Adipocyte (in vitro differentiated cells): ENCODE measurements at regions not wholly inside any gene's neighbourhood (a gene's known extent, or its start where the extent isn't known, plus 50 kb on each side); places are given as distances from the start of the nearest gene placed in this dataset.
"Not testable (repeated sequence)": the region's sequence is repeated elsewhere in the genome, so short reads cannot be mapped to it uniquely, and the experiment has no call there.

Experiments used
- DNase-seq: peaks from one replicate; pipeline ENCODE4 v3.0.0-alpha.2; 2015; ENCODE audit warnings: low read depth
- H3K27me3 ChIP-seq: replicated peaks from 2 replicates; pipeline ENCODE4 v1.7.0; 2013; ENCODE audit warnings: mild to moderate bottlenecking, low read length, moderate library complexity; ENCODE audit not compliant: control insufficient read depth, insufficient read depth
- H3K36me3 ChIP-seq: 2 replicates; pipeline ENCODE4 v1.7.0; 2013; ENCODE audit warnings: low read length, mild to moderate bottlenecking, moderate library complexity; ENCODE audit not compliant: control insufficient read depth, insufficient read depth, severe bottlenecking
- H3K4me1 ChIP-seq: 2 replicates; pipeline ENCODE4 v1.7.0; 2013; ENCODE audit warnings: mild to moderate bottlenecking, low read length, moderate library complexity; ENCODE audit not compliant: control insufficient read depth, insufficient read depth
- H3K4me3 ChIP-seq: 2 replicates; pipeline ENCODE4 v1.7.0; 2013; ENCODE audit warnings: mild to moderate bottlenecking, low read length, moderate library complexity
- H3K9ac ChIP-seq: 2 replicates; pipeline ENCODE4 v1.7.0; 2013; ENCODE audit warnings: mild to moderate bottlenecking, low read length, moderate library complexity
- H3K9me3 ChIP-seq: 2 replicates; pipeline ENCODE4 v1.7.0; 2013; ENCODE audit warnings: mild to moderate bottlenecking, low read length, moderate library complexity; ENCODE audit not compliant: control insufficient read depth

DNA sequence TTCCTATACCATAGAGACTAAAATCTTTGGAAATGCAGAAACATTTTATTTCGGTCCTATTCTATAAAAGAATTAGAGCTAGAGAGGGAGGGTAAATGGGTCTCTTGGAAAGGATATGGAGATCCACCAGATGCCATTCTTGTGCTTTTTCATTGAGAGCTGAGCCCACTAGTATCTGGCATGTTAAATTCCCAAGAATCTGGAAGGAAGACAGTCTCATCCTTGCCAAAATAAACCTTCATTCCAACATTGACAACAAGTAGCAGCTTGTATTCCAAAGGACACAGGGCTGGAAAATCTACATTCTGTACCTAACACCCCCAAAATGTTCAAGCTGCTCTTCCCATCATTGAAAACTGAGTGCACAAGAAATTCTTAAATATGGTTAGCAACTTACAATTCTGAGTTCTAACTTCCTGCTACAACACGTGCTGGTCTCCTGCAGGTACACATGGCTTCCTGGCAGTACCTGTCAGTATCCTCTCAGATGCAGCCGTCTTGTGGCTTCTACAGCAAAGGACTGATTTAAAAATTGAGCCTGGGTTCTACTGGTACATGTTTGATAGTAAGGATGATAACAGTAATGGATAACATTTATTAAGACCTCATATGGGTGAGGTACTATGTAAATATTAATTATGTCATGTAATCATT lies 348.1 kb downstream of the SV2B start:
- DNase-seq = no peak
- no peak overlapping the region for H3K4me3 ChIP-seq
- no peaks in the 10 kb centered on the region for H3K27me3 ChIP-seq
- H3K4me1 ChIP-seq = no peaks in the 10 kb centered on the region
- H3K9me3 ChIP-seq = peaks cover 10% of the 10 kb centered on the region
- H3K36me3 ChIP-seq = no peaks in the 10 kb centered on the region
- no peak overlapping the region for H3K9ac ChIP-seq

DNA sequence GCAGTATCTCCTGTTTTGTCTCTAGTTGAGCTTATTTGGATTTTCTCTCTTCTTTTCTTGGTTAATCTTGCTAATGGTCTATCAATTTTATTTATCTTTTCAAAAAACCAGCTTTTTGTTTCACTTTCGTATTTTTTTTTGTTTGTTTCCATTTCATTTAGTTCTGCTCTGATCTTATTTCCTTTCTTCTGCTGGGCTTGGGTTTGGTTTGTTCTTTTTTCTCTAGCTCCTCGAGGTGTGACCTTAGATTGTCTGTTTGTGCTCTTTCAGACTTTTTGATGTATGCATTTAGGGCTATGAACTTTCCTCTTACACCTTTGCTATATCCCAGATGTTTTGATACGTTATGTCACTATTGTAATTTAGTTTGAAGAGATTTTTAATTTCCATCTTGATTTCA lies 353.3 kb downstream of the SV2B start:
- not testable (repeated sequence) for H3K4me1 ChIP-seq, DNase-seq, H3K36me3 ChIP-seq, H3K4me3 ChIP-seq, H3K27me3 ChIP-seq, H3K9ac ChIP-seq
- H3K9me3 ChIP-seq = peaks cover 21% of the 10 kb centered on the region

DNA sequence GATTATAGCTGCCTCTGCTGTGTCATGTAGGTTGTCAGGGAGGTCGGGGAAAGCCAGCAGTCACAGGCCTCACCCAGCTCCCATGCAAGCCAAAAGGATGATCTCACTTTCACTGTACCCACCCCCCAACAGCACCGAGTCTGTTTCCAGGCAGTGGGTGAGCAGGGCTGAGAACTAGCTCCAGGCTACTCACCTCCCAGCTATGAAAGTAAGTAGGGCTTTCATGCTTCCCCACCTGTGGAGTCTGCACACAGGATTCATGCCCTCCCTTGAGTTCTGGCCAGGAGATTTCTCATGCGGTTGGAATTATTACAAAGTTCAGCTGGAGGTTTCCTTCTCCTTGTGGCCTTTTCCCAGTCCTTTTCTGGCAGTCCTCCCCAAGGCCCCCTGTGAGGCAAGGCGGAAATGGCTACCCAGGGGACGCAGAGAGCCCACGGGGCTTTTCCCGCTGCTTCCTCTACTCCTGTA lies 356.2 kb downstream of the SV2B start:
- DNase-seq = no peak
- H3K27me3 ChIP-seq = no peaks in the 10 kb centered on the region
- H3K4me3 ChIP-seq = no peak overlapping the region
- H3K36me3 ChIP-seq = no peaks in the 10 kb centered on the region
- H3K9ac ChIP-seq = no peak overlapping the region
- no peaks in the 10 kb centered on the region for H3K4me1 ChIP-seq
- peaks cover 21% of the 10 kb centered on the region for H3K9me3 ChIP-seq

DNA sequence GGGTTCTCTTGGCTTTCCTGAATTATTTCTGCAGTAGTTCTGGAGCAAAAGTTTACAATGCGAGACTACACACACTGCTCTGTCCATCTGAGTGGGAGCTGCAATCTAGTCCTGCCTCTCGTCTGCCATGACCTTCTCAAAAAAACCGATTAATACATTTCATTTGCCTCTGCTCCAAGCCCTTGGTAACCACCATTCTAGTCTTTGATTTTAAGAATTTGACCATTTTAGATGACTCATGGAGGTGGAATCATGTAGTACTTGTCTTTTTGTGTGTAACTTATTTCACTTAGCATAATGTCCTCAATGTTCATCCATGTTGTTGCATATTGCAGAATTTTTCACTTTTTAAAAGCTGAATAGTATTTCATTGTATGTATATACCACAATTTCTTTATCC lies 356.9 kb downstream of the SV2B start:
- Histone ChIP-seq H3K36me3 (no peaks in the 10 kb centered on the region), H3K9ac (no peak overlapping the region), H3K27me3 (no peaks in the 10 kb centered on the region)

DNA sequence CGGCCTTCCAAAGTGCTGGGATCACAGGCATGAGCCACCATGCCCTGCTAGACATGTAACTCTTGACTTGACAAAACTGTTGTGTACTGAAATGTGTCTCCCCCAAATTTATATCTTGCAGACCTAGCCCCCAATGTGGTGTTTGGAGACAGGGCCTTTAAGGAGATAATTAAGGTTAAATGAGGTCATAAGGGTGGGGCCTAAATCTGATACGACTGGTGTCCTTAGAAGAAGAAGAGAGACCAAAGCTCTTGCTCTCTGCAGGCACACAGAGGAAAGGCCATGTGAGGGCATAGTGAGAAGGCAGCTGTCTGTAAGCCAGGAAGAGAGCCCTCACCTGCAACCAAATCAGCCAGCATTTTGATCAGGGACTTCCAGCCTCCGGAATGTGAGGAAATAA lies 361.3 kb downstream of the SV2B start:
- Histone ChIP-seq H3K9me3 (no peaks in the 10 kb centered on the region), H3K9ac (no peak overlapping the region), H3K27me3 (no peaks in the 10 kb centered on the region), H3K4me1 (no peaks in the 10 kb centered on the region), H3K4me3 (no peak overlapping the region), H3K36me3 (no peaks in the 10 kb centered on the region)
- no peak for DNase-seq

More for the DNA sequence above, 356.9 kb downstream of the SV2B start:
- Histone ChIP-seq H3K9me3 (peaks cover 21% of the 10 kb centered on the region), H3K4me3 (no peak overlapping the region), H3K4me1 (no peaks in the 10 kb centered on the region)
- DNase-seq = no peak

DNA sequence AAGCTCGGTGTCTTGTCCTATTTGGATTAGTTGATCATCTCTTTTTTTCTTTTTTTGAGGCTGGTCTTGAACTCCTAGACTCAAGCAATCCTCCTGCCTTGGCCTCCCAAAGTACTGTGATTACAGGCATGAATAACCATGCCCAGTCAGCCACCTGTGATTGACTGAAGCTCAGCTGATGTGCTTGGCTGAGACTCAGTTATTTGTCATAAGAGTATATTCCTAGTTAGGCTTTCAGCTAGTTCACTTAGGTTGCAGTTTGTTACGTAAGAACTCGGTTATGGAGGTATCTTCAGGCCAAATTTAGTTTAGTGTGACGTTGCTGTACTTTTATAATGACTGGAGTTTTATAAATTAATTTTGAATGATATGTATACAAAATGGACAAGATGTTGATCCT lies 365.0 kb downstream of the SV2B start:
- Histone ChIP-seq H3K4me1 (no peaks in the 10 kb centered on the region), H3K9me3 (no peaks in the 10 kb centered on the region), H3K9ac (no peak overlapping the region), H3K27me3 (no peaks in the 10 kb centered on the region), H3K4me3 (no peak overlapping the region), H3K36me3 (no peaks in the 10 kb centered on the region)
- DNase-seq = no peak

DNA sequence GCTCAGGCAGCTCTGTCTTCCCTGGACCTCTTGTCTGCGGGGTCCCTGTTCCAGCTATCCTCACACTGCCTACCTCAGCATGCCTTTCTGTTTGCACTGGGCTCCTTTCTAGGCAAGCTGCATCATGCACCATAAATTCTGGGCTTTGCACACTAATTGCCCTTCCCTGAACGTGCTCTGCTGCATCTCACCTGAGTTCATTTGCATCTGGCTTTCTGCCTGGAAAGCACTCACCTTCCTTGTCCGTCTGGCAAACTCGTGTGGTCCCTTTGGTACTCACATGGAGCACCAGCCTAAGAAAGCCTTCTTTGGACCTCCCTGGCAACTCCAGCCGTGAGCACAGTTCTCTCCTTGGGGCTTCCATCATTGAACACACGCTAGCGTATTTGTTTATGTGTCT lies 365.6 kb downstream of the SV2B start:
- H3K9ac ChIP-seq = no peak overlapping the region

DNA sequence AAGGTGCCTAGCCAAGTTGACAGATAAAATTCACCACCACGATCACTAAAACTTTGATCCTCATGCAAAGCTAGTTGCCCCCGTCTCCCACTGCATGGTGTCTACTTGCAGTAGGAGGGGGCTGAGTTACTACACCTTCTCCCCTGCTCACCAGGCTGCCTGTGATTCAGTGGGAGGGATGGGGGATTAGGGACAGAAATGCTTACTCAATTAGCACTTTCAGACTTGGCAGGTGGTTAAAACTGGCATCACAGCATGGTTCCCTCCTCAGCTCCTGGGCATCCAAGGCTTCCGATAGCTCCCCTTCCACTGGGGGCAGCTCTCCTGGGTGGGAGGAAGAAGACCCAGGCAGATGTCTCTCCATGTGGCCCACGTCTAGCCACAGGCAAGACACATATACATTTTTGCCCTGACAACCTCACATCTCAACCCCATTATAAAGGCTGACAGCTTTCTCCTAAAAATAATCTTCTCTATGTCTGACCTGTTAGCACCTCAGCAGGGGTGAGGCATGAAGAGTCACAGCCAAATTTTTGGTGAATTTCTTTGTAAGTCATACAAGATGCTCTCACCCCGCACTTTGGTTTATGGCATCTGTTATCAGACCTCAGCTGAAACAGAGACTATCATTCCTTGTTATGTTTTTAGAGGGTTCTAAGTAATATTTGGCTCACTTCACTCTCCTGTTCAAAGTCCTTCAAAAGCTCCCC lies 369.0 kb downstream of the SV2B start:
- peaks cover 2% of the 10 kb centered on the region for H3K9me3 ChIP-seq
- no peaks in the 10 kb centered on the region for H3K27me3 ChIP-seq
- no peaks in the 10 kb centered on the region for H3K4me1 ChIP-seq
- H3K9ac ChIP-seq = no peak overlapping the region
- H3K4me3 ChIP-seq = no peak overlapping the region
- DNase-seq = no peak
- H3K36me3 ChIP-seq = no peaks in the 10 kb centered on the region

More for the DNA sequence above, 365.6 kb downstream of the SV2B start:
- Histone ChIP-seq H3K4me3 (no peak overlapping the region), H3K9me3 (no peaks in the 10 kb centered on the region), H3K36me3 (no peaks in the 10 kb centered on the region), H3K27me3 (no peaks in the 10 kb centered on the region), H3K4me1 (no peaks in the 10 kb centered on the region)
- no peak for DNase-seq

DNA sequence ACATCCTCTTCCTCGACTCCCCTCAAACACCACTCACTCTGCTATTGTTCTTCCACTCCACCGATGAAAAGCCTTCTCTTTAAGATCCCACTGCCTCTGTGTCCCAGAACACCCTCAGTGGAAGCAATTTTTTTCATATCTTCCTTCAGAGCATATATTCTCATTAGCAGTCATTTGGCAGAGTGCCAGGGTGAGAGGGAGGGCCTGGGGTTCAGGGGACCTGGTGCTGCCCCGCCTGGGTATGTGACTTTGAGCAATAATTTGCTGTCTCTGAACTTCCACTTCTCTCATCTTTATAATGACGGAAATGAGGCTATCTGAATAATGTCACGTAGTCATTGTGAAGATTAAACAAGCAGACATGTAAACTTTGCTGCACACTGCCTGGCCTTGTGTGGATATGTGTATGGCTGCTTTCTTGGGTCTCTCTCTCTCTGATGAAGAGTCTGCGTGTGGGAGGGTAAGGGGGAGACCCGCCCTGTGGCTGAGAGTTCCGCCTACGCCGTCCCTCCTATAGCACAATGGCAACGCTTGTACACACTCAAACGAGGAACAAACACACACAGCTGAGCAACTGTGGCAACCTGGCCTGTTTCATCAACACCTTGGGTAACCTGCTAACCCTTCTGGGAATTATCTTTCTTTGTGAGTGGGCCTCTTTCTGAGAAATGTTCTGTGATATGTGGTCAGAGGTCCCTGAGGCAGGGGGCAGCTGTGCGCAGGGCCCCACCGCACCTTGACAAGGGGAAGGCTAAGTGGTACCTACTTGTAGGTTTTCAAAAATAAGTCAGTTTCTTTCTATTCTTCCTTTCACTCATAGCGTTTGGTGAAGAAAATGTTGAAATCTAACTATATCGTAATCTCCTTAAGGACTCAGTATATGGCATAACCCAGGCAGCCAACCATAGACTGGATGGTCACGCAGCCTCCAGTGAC lies 369.8 kb downstream of the SV2B start:
- no peak for DNase-seq

DNA sequence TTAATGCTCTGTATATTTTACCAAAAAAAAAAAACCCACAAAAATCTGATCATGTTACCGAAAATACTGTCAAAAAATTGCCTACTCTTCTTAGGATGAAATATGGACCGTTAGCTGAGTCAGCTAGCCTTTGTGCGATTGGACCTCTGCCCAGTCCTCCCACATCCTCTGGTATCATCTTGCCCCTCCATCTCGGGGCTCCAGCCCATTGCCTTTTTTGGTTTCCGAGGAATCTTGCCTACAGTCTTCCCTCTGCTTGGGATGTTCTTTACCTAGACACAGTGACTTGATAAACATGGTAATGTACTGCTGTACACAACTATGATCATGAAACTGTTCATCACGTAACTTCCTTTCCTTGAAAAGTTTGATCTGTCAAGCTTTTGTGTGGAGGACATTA lies 371.4 kb downstream of the SV2B start:
- Histone ChIP-seq H3K36me3 (no peaks in the 10 kb centered on the region), H3K4me3 (no peak overlapping the region), H3K9me3 (peaks cover 4% of the 10 kb centered on the region), H3K27me3 (no peaks in the 10 kb centered on the region), H3K4me1 (no peaks in the 10 kb centered on the region), H3K9ac (no peak overlapping the region)
- no peak for DNase-seq

More for the DNA sequence above, 369.8 kb downstream of the SV2B start:
- Histone ChIP-seq H3K4me3 (no peak overlapping the region), H3K27me3 (no peaks in the 10 kb centered on the region), H3K9me3 (peaks cover 4% of the 10 kb centered on the region), H3K36me3 (no peaks in the 10 kb centered on the region), H3K4me1 (no peaks in the 10 kb centered on the region), H3K9ac (no peak overlapping the region)

DNA sequence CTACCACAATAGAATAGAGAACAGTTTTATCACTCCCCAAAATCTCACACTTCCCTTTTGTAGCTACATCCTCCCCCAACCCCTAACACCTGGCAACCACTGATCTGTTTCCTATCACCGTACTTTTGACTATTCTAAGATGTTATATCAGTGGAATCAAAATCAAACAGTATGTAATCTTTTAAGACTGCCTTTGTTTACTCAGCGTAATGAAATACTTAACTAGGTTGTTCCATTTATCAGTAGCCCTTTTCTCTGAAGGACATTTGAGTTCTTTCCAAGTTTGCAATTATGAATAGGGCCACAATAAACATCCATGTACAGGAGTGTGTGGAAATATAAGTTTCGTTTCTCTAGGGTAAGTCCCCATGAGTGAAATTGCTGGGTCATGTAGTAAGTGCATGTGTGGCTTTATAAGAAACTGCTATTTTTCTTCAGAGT lies 372.3 kb downstream of the SV2B start:
- H3K4me3 ChIP-seq = no peak overlapping the region
- peak; percentile 1 for DNase-seq
- H3K36me3 ChIP-seq = no peaks in the 10 kb centered on the region
- no peaks in the 10 kb centered on the region for H3K27me3 ChIP-seq
- no peak overlapping the region for H3K9ac ChIP-seq
- H3K9me3 ChIP-seq = peaks cover 4% of the 10 kb centered on the region
- no peaks in the 10 kb centered on the region for H3K4me1 ChIP-seq
